DND-41 (cell line): ENCODE measurements at regions not wholly inside any gene's neighbourhood (a gene's known extent, or its start where the extent isn't known, plus 50 kb on each side); places are given as distances from the start of the nearest gene placed in this dataset.

Experiments
- CTCF ChIP-seq: IDR thresholded peaks from 2 replicates; pipeline ENCODE4 v1.5.1; 2012; ENCODE audit warnings: borderline replicate concordance, low read length, moderate library complexity, mild to moderate bottlenecking; ENCODE audit not compliant: poor library complexity, severe bottlenecking; ENCODE audit errors: extremely low read depth
- EZH2 ChIP-seq: IDR thresholded peaks from 3 replicates; pipeline ENCODE4 v1.6.1; 2012; ENCODE audit warnings: borderline replicate concordance, low read depth, mild to moderate bottlenecking, moderate library complexity, low read length, inconsistent platforms; ENCODE audit not compliant: severe bottlenecking

- TF ChIP-seq CTCF (no peak), EZH2 (no peak)
These were observed 137.9 kb downstream of the BACH1 start for GRCh38 chr21:29436650-29437049.
